ENCODE measurements at regions not wholly inside any gene's neighbourhood (a gene's known extent, or its start where the extent isn't known, plus 50 kb on each side); places are given as distances from the start of the nearest gene placed in this dataset.
"Not testable (repeated sequence)": the region's sequence is repeated elsewhere in the genome, so short reads cannot be mapped to it uniquely, and the experiment has no call there.

DNA sequence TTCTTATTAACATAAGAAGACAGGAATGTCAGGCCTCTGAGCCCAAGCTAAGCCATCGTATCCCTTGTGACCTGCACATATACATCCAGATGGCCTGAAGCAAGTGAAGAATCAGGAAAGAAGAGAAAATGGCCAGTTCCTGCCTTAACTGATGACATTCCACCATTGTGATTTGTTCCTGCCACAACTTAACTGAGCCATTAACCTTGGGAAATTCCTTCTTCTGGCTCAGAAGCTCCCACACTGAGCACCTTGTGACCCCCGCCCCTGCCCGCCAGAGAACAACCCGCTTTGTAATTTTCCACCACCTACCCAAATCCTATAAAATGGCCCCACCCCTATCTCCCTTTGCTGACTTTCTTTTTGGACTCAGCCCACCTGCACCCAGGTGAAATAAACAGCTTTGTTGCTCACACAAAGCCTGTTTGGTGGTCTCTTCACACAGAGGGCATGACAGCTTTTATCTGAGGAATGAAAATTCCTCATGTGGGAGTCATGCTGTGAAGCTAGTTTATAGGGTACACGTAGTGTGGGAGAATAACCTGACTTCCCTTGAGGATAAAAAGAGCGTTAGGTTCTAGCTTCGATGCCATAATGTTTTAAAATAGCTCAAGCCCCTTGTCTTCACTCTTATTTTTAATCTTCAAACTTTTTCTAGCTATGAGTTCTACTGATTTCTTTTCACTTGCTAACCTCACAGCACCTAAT, 122.0 kb downstream of the AHR start:
- H3K27me3 Mint-ChIP-seq (ENCODE audit: low read depth); H3K9me3 Mint-ChIP-seq; DNase-seq (ENCODE audit: low spot score); H3K36me3 Mint-ChIP-seq (ENCODE audit: low read depth); intact Hi-C loops (cut with micrococcal nuclease); H3K27ac Mint-ChIP-seq; H3K4me3 Mint-ChIP-seq (ENCODE audit: low read depth); H3K4me1 Mint-ChIP-seq (ENCODE audit: low read depth): not testable (repeated sequence)

DNA sequence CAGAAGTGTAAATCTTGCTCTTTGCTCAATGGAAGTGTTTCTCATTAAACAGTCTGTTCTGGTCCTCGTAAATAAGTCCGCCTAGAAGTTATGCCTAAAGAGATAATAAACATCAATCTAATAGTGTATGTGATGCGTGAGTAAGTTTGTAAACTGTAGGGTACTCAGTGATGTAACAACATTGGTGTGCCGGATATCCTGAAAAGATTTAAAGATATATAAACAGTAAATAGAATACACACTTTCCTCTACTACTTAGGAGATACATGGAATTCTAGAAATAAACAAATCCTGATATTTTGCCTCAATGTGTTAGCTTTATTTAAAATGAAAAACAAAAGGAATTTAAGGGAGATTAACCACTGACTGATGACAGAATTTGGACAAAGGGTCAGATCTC, 123.5 kb downstream of the AHR start:
- H3K27me3 Mint-ChIP-seq (ENCODE audit: low read depth): peaks cover 2% of the 10 kb centered on the region
- H3K4me3 Mint-ChIP-seq (ENCODE audit: low read depth): no peak overlapping the region
- intact Hi-C loops (cut with micrococcal nuclease): no loop called here
- no peak overlapping the region for H3K27ac Mint-ChIP-seq
- no peak for DNase-seq (ENCODE audit: low spot score)
- H3K36me3 Mint-ChIP-seq (ENCODE audit: low read depth): no peaks in the 10 kb centered on the region
- no peaks in the 10 kb centered on the region for H3K4me1 Mint-ChIP-seq (ENCODE audit: low read depth)
- no peaks in the 10 kb centered on the region for H3K9me3 Mint-ChIP-seq

DNA sequence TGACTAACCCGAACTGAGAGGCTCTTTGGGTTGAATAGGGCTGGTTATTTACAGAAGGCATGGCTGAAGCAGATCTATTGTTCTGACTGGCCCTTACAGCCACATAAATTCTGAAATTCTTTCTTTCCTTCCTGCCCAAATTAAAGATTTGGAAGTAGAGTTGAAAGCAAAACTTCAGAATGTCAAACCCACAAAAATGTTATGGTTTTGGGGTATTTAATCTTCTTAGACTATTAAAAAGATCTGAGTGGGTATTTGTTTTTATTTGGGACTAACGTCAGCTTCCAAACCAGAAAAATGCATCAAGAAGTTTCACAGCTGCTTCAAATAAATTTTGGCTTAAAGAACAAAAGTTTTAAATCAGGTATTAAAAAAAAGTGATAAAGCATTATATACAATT, 124.5 kb downstream of the AHR start:
- peaks cover 4% of the 10 kb centered on the region for H3K9me3 Mint-ChIP-seq
- H3K4me3 Mint-ChIP-seq (ENCODE audit: low read depth): no peak overlapping the region
- intact Hi-C loops (cut with micrococcal nuclease): no loop called here
- no peaks in the 10 kb centered on the region for H3K36me3 Mint-ChIP-seq (ENCODE audit: low read depth)
- no peak for DNase-seq (ENCODE audit: low spot score)
- no peaks in the 10 kb centered on the region for H3K4me1 Mint-ChIP-seq (ENCODE audit: low read depth)
- no peak overlapping the region for H3K27ac Mint-ChIP-seq
- peaks cover 2% of the 10 kb centered on the region for H3K27me3 Mint-ChIP-seq (ENCODE audit: low read depth)

DNA sequence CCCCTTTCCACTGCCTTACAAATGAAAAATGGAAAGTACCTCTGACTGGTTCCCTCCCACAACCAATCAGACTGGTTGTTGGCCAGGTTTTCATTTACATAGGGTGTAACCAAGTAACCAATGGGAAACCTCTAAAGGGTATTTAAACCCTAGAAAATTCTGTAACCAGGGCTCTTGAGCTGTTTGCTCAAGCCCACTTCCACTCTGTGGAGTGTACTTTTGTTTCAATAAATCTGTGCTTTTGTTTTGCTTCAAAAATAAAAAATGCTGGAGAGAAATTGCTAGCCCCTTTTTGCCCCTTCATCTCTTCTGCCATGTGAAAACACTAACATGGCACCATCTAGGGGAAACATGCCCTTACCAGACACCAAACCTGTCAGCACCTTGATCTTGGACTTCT, 129.5 kb downstream of the AHR start:
- Mint-ChIP-seq H3K27me3 (ENCODE audit: low read depth) (peaks cover 5% of the 10 kb centered on the region), H3K27ac (no peak overlapping the region), H3K9me3 (peaks cover 11% of the 10 kb centered on the region), H3K4me1 (ENCODE audit: low read depth) (no peaks in the 10 kb centered on the region), H3K4me3 (ENCODE audit: low read depth) (no peak overlapping the region), H3K36me3 (ENCODE audit: low read depth) (no peaks in the 10 kb centered on the region)
- DNase-seq (ENCODE audit: low spot score): no peak
- intact Hi-C loops (cut with micrococcal nuclease): no loop called here

DNA sequence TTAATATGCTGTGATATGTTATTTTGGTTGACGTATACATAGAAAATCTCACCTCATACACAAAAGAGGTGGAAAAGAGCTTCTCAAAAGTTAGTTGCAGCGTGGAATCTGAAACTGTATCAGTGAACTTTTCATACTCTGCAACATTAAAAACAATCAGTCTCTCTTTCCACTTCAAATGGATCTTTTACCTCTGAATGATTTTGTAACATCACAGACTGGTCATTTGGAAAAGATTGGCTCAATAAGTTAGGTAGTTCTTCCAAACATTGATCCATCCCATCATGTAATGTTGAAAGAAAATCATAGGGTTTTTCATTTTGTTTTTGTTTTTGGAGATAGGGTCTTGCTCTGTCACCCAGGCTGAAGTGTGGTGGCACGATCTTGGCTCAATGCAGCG, 131.1 kb downstream of the AHR start:
- intact Hi-C loops (cut with micrococcal nuclease): no loop called here
- Mint-ChIP-seq H3K4me1 (ENCODE audit: low read depth) (no peaks in the 10 kb centered on the region), H3K36me3 (ENCODE audit: low read depth) (no peaks in the 10 kb centered on the region), H3K4me3 (ENCODE audit: low read depth) (no peak overlapping the region), H3K27ac (no peak overlapping the region), H3K27me3 (ENCODE audit: low read depth) (peaks cover 5% of the 10 kb centered on the region), H3K9me3 (peaks cover 11% of the 10 kb centered on the region)
- DNase-seq (ENCODE audit: low spot score): no peak

DNA sequence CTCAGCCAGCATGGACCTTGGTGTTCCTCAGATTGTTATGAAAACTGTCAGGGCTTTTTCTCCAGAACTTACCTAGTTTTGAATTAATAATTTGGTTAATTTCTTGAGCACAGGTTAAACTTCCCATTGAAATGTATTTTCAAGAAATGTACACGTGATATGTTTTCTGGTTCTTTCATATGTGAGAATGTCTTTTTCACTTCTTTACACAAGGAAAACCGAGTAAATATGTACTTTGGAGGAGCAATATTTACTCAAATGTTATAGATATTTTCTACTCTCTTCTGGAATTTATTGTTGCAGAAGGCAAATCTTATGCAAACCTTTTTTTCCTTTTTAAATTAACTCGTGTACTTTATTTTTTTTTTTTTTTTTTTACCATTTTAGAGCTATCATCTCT, 134.3 kb downstream of the AHR start:
- DNase-seq (ENCODE audit: low spot score): no peak
- Mint-ChIP-seq H3K27ac (no peak overlapping the region), H3K4me3 (ENCODE audit: low read depth) (no peak overlapping the region), H3K9me3 (peaks cover 9% of the 10 kb centered on the region), H3K36me3 (ENCODE audit: low read depth) (no peaks in the 10 kb centered on the region), H3K4me1 (ENCODE audit: low read depth) (no peaks in the 10 kb centered on the region), H3K27me3 (ENCODE audit: low read depth) (peaks cover 10% of the 10 kb centered on the region)
- intact Hi-C loops (cut with micrococcal nuclease): no loop called here

DNA sequence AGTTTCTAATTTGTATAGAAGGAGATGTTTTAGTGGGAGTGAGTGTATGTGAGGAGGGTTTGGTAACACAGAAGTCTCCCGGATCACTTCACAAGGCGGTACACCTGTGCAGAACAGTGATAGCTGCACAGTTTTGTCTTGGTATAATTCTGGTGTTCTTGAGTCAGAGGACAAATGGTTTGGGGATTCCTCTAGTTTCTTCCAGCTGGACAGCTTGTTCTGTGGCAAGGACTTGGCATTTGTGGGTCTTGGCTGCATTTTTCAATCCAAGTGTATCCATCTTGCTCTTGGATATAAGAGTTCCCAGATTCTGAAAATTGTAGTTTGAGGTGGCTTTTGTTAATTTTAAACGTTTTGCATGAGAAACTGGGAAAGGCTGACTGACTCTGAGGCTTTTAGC, 135.7 kb downstream of the AHR start:
- no peaks in the 10 kb centered on the region for H3K36me3 Mint-ChIP-seq (ENCODE audit: low read depth)
- no peak overlapping the region for H3K4me3 Mint-ChIP-seq (ENCODE audit: low read depth)
- no peak overlapping the region for H3K27ac Mint-ChIP-seq
- DNase-seq (ENCODE audit: low spot score): no peak
- peaks cover under 1% of the 10 kb centered on the region for H3K9me3 Mint-ChIP-seq
- H3K27me3 Mint-ChIP-seq (ENCODE audit: low read depth): peaks cover 10% of the 10 kb centered on the region
- intact Hi-C loops (cut with micrococcal nuclease): no loop called here
- H3K4me1 Mint-ChIP-seq (ENCODE audit: low read depth): no peaks in the 10 kb centered on the region

DNA sequence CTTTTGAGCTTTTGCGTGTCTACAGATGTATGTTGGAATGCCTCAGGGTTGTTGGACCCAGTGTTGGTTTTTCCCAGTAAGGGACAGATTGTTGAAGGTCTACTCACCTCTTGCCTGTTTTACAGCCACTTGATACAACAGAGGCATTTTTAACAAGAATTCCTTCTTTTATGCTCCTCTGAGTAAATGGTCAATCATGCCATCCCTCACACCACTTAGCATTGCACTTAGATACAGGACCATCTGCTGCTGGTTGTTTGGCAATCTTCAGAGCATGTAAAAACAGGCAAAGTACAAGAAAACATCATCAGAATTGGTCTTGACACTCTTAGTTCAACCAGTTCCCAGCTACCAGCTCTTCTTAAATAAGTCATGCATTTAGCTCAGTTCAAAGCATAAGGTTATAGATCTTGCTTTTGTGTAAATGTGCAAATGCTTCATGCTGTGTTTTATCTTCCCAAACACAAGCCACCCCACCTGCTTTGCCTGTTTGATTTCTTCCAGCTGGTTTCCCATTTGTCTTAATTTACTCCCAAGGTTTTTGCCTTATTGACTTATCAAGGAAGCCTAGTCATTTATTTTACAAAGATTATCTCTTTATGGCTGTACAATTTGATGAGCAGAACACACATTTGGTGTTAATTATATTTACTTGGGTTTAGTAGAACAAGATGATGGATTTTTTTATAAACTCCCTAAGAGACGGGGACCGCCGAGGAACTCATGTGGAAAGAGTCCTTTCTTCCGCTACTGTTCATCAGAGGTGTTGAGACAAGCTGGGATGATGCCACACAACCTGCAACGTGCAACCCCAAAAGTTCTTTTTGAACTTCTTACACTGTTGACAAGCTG, 136.6 kb downstream of the AHR start:
- no peak for DNase-seq (ENCODE audit: low spot score)
- Mint-ChIP-seq H3K36me3 (ENCODE audit: low read depth) (no peaks in the 10 kb centered on the region), H3K4me3 (ENCODE audit: low read depth) (no peak overlapping the region), H3K4me1 (ENCODE audit: low read depth) (no peaks in the 10 kb centered on the region), H3K9me3 (no peaks in the 10 kb centered on the region), H3K27ac (no peak overlapping the region), H3K27me3 (ENCODE audit: low read depth) (peaks cover 10% of the 10 kb centered on the region)
- intact Hi-C loops (cut with micrococcal nuclease): no loop called here

DNA sequence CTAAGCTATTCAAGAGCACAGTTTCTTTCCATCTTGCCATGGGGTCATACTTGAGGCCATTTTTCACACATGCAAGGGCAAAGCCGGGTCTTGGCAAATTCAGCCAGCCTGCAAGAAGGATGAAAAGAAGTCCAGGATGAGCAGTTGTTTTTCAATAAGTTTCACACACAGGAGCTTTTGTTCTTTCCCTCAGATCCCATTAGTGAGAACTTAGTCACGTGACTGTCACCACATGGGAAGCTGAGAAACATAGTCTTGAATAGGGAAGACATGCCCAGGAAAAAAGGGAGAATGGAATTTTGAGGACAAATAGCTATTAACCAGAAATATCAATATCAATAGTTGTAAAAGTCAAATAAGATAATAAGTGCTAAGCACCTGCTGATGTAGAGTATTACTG, 137.7 kb downstream of the AHR start:
- Mint-ChIP-seq H3K27me3 (ENCODE audit: low read depth) (peaks cover 5% of the 10 kb centered on the region), H3K4me1 (ENCODE audit: low read depth) (no peaks in the 10 kb centered on the region)
- intact Hi-C loops (cut with micrococcal nuclease): no loop called here

DNA sequence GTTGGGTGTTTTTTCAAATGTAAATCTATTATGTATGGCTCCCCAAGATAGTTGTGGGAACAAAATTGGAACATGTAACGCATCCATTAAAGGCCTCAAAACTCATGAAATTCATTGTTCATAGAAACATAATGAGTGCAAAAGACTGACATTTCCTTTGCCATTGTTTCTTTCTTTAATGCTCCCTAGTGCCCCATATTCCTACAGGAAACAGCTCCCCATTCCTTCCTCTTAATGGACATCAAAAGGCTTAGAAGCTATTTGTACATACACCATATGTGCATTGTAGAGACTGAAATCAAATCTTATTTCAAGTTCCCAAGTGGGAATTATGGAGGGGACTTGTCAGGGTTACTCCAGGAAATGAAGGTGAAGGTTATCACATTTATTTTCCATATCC, 139.1 kb downstream of the AHR start:
- intact Hi-C loops (cut with micrococcal nuclease): no loop called here
- no peaks in the 10 kb centered on the region for H3K36me3 Mint-ChIP-seq (ENCODE audit: low read depth)

More for the DNA sequence above, 137.7 kb downstream of the AHR start:
- Mint-ChIP-seq H3K27ac (no peak overlapping the region), H3K4me3 (ENCODE audit: low read depth) (no peak overlapping the region), H3K36me3 (ENCODE audit: low read depth) (no peaks in the 10 kb centered on the region), H3K9me3 (peaks cover 8% of the 10 kb centered on the region)
- no peak for DNase-seq (ENCODE audit: low spot score)

DNA sequence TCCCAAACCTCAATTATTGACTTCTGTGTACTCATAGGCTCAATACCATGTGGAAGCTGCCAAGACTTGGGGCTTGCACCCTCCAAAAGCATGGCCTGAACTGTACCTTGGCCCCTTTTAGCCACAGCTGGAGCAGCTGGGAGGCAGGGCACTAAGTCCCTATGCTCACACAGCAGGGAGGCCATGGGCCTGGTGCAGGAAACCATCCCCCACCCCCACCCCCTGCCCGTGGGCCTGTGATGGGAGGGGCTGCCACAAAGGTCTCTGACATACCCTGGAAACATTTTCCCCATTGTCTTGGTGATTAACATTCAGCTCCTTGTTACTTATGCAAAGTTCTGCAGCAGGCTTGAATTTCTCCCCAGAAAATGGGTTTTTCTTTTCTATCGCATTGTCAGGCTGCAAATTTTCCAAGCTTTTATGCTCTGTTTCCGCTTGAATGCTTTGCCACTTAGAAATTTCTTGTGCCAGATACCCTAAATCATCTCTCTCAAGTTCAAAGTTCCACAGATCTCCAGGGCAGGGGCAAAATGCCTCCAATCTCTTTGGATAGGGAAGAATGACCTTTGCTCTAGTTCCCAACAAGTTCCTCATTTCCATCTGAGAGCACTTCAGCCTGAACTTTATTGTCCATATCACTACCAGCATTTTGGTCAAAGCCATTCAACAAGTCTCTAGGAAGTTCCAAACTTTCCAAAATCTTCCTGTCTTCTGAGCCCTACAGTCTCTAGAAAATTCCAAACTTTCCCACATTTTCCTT, 141.8 kb downstream of the AHR start:
- H3K4me3 Mint-ChIP-seq (ENCODE audit: low read depth); H3K36me3 Mint-ChIP-seq (ENCODE audit: low read depth); intact Hi-C loops (cut with micrococcal nuclease); DNase-seq (ENCODE audit: low spot score); H3K4me1 Mint-ChIP-seq (ENCODE audit: low read depth); H3K27ac Mint-ChIP-seq: not testable (repeated sequence)
- H3K9me3 Mint-ChIP-seq: peaks cover 11% of the 10 kb centered on the region
- H3K27me3 Mint-ChIP-seq (ENCODE audit: low read depth): peaks cover 13% of the 10 kb centered on the region

More for the DNA sequence above, 139.1 kb downstream of the AHR start:
- H3K27ac Mint-ChIP-seq: no peak overlapping the region
- H3K9me3 Mint-ChIP-seq: peaks cover 11% of the 10 kb centered on the region
- H3K4me1 Mint-ChIP-seq (ENCODE audit: low read depth): no peaks in the 10 kb centered on the region
- no peak for DNase-seq (ENCODE audit: low spot score)
- no peak overlapping the region for H3K4me3 Mint-ChIP-seq (ENCODE audit: low read depth)
- peaks cover 5% of the 10 kb centered on the region for H3K27me3 Mint-ChIP-seq (ENCODE audit: low read depth)

DNA sequence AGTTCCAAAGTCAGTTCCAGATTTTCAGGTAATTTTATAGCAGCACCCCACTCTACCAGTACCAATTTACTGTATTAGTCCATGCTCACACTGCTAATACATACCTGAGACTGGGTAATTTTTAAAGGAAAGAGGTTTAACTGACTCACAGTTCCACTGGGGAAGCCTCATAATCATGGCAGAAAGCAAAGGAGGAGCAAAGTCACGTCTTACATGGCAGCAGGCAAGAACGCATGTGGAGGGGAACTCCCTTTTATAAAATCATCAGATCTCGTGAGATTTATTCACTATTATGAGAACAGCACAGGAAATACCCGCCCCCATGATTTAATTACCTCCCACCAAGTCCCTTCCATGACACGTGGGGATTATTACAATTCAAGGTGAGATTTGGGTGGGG, 142.4 kb downstream of the AHR start:
- intact Hi-C loops (cut with micrococcal nuclease): no loop called here
- Mint-ChIP-seq H3K36me3 (ENCODE audit: low read depth) (no peaks in the 10 kb centered on the region), H3K27me3 (ENCODE audit: low read depth) (peaks cover 9% of the 10 kb centered on the region), H3K4me1 (ENCODE audit: low read depth) (no peaks in the 10 kb centered on the region), H3K9me3 (peaks cover 11% of the 10 kb centered on the region), H3K4me3 (ENCODE audit: low read depth) (no peak overlapping the region), H3K27ac (no peak overlapping the region)
- no peak for DNase-seq (ENCODE audit: low spot score)

DNA sequence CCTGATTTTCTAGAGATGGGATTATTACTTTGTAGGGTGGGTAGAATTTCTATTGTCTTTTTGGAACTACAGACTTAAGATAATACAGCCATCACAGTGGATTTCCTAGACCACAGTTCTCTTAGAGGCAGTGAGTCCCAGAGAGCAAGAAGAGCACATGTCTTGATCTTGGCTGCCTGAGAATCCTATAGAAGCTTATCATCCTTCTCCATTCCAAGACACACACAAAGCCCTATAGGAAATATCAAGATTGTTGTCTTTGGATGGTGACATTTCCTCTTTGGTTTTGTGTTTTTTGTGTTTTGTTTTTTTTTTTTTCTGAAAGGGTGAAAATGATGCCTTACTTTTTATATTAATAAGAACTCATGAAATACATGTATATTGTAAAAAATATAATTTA, 143.1 kb downstream of the AHR start:
- Mint-ChIP-seq H3K27ac (no peak overlapping the region), H3K27me3 (ENCODE audit: low read depth) (peaks cover 7% of the 10 kb centered on the region)
- intact Hi-C loops (cut with micrococcal nuclease): no loop called here

More for the DNA sequence above, 143.1 kb downstream of the AHR start:
- H3K36me3 Mint-ChIP-seq (ENCODE audit: low read depth): no peaks in the 10 kb centered on the region
- no peaks in the 10 kb centered on the region for H3K4me1 Mint-ChIP-seq (ENCODE audit: low read depth)
- no peak overlapping the region for H3K4me3 Mint-ChIP-seq (ENCODE audit: low read depth)
- DNase-seq (ENCODE audit: low spot score): no peak
- peaks cover 15% of the 10 kb centered on the region for H3K9me3 Mint-ChIP-seq
